ENCODE measurements at regions not wholly inside any gene's neighbourhood (a gene's known extent, or its start where the extent isn't known, plus 50 kb on each side); places are given as distances from the start of the nearest gene placed in this dataset.

- H3K27ac ChIP-seq (ENCODE audit: low read length, poor library complexity, severe bottlenecking), result no peak overlapping the region
- no peaks in the 10 kb centered on the region for H3K27me3 ChIP-seq (ENCODE audit: control insufficient read depth in 1 of 2, insufficient read depth in 1 of 2, low read length in 2 of 2)
- no peak overlapping the region for H2BK5ac ChIP-seq (ENCODE audit: low read depth, low read length, poor library complexity, severe bottlenecking)
- no peak for DNase-seq
- H2BK120ac ChIP-seq (ENCODE audit: low read depth, low read length), result no peak overlapping the region
- H3K4me3 ChIP-seq (ENCODE audit: insufficient read depth in 1 of 2, low read depth in 1 of 2, low read length in 2 of 2), result no peak overlapping the region
- no peak overlapping the region for H3K23ac ChIP-seq (ENCODE audit: low read length in 2 of 2)
- no peak overlapping the region for H3K4ac ChIP-seq (ENCODE audit: low read depth in 1 of 2, low read length in 2 of 2)
- no peak overlapping the region for H4K91ac ChIP-seq (ENCODE audit: low read length)
- H3K18ac ChIP-seq (ENCODE audit: low read depth in 1 of 2, low read length in 2 of 2), result no peak overlapping the region
- H3K4me1 ChIP-seq (ENCODE audit: control insufficient read depth, insufficient read depth, low read depth, low read length), result no peaks in the 10 kb centered on the region
- H2AFZ ChIP-seq (ENCODE audit: low read depth, low read length), result no peak overlapping the region
- 85% methylated on average over 6 of the region's 6 CpGs for WGBS
- H4K8ac ChIP-seq (ENCODE audit: low read length), result no peak overlapping the region
- no peaks in the 10 kb centered on the region for H3K9me3 ChIP-seq (ENCODE audit: control insufficient read depth, low read length)
- no peak overlapping the region for H2BK12ac ChIP-seq (ENCODE audit: low read length in 2 of 2)
- H2AK5ac ChIP-seq (ENCODE audit: low read length, severe bottlenecking), result no peak overlapping the region
- no peak overlapping the region for H3K14ac ChIP-seq (ENCODE audit: low read length in 2 of 2)
- no peak overlapping the region for H3K9ac ChIP-seq (ENCODE audit: low read length)
- H3K79me1 ChIP-seq (replicated peaks; ENCODE audit: low read length, poor library complexity, severe bottlenecking), result no peaks in the 10 kb centered on the region
- H2BK15ac ChIP-seq (ENCODE audit: low read depth, poor library complexity, severe bottlenecking), result no peak overlapping the region
- H3K36me3 ChIP-seq (ENCODE audit: control insufficient read depth in 1 of 2, insufficient read depth in 2 of 2, low read depth in 1 of 2, low read length in 2 of 2), result no peaks in the 10 kb centered on the region
- no peak overlapping the region for H3K4me2 ChIP-seq (ENCODE audit: low read length, poor library complexity, severe bottlenecking)
Observed at GRCh38 chr2:195595825-195596224, 61.2 kb upstream of the SLC39A10 start.

DNA sequence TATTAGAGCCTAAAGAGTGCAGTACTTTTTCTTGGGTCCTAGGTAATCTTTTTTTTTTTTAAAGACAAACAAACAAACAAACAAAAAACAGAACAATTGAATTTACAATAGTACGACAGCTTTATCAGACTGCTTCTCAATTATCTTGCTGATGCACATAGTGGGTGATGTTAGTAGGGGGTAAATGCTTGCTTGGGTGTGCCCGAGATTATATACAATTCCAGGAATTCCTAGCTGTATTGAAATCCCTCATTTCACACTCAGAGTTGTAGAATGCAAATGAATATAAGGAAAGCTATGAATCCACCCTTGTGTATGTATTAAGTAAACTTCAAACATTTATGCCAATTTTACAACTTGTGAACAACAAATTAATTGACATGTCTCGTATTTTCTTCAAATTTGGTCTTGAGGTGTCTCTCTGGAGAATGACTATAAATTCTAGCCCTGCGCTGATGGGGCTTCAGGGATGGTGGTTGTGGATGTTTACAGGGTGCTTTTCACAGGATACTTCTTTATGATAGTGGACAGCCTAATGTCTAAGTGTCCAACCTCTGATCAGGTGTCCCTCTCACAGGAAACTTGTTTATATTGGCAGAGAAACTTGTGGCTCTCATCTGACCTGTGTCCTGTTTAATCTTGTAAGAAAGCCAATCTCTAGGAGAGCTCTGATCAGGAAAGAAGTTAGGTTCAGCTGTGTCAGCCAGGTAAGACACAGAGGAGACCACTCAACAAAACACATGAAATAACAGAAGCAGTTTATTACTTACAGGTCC, 61.9 kb upstream of the SLC39A10 start:
- DNase-seq, result no peak
- Histone ChIP-seq H3K14ac (ENCODE audit: low read length in 2 of 2) (no peak overlapping the region), H3K27ac (ENCODE audit: low read length, poor library complexity, severe bottlenecking) (no peak overlapping the region), H3K9ac (ENCODE audit: low read length) (no peak overlapping the region), H3K18ac (ENCODE audit: low read depth in 1 of 2, low read length in 2 of 2) (no peak overlapping the region), H2BK120ac (ENCODE audit: low read depth, low read length) (no peak overlapping the region), H4K8ac (ENCODE audit: low read length) (no peak overlapping the region), H3K4me1 (ENCODE audit: control insufficient read depth, insufficient read depth, low read depth, low read length) (no peaks in the 10 kb centered on the region), H2BK5ac (ENCODE audit: low read depth, low read length, poor library complexity, severe bottlenecking) (no peak overlapping the region), H3K4me3 (ENCODE audit: insufficient read depth in 1 of 2, low read depth in 1 of 2, low read length in 2 of 2) (no peak overlapping the region), H4K91ac (ENCODE audit: low read length) (no peak overlapping the region), H3K4ac (ENCODE audit: low read depth in 1 of 2, low read length in 2 of 2) (no peak overlapping the region), H3K9me3 (ENCODE audit: control insufficient read depth, low read length) (no peaks in the 10 kb centered on the region), H3K79me1 (replicated peaks; ENCODE audit: low read length, poor library complexity, severe bottlenecking) (no peaks in the 10 kb centered on the region), H3K27me3 (ENCODE audit: control insufficient read depth in 1 of 2, insufficient read depth in 1 of 2, low read length in 2 of 2) (no peaks in the 10 kb centered on the region), H3K23ac (ENCODE audit: low read length in 2 of 2) (no peak overlapping the region), H2BK12ac (ENCODE audit: low read length in 2 of 2) (no peak overlapping the region), H2AK5ac (ENCODE audit: low read length, severe bottlenecking) (no peak overlapping the region), H3K36me3 (ENCODE audit: control insufficient read depth in 1 of 2, insufficient read depth in 2 of 2, low read depth in 1 of 2, low read length in 2 of 2) (no peaks in the 10 kb centered on the region), H2BK15ac (ENCODE audit: low read depth, poor library complexity, severe bottlenecking) (no peak overlapping the region), H2AFZ (ENCODE audit: low read depth, low read length) (no peak overlapping the region), H3K4me2 (ENCODE audit: low read length, poor library complexity, severe bottlenecking) (no peak overlapping the region)
- WGBS, result 95% methylated on average over 2 of the region's 4 CpGs

DNA sequence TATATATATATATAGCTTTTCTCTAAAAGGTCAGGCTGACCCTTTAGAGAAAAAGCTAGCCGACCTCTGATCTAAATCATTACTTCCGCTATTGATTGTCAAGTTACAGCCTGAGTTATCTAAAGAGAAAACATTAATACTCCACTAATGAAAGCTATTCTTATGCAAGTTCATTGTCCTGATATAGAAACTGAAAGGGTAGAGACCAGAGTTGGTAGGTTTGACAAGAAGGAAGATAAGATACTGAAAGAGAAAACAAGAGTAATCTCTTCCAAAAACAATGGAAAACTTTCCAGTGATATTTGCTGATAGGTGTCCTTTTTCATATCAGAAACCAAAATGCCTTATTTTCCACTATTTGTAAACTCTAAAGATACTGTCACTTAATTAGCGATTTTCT, 62.8 kb upstream of the SLC39A10 start:
- WGBS, result 83% methylated on average over 3 of the region's 3 CpGs
- no peaks in the 10 kb centered on the region for H3K27me3 ChIP-seq (ENCODE audit: control insufficient read depth in 1 of 2, insufficient read depth in 1 of 2, low read length in 2 of 2)
- H2BK120ac ChIP-seq (ENCODE audit: low read depth, low read length), result no peak overlapping the region
- H3K4me3 ChIP-seq (ENCODE audit: insufficient read depth in 1 of 2, low read depth in 1 of 2, low read length in 2 of 2), result no peak overlapping the region
- no peak overlapping the region for H3K4me2 ChIP-seq (ENCODE audit: low read length, poor library complexity, severe bottlenecking)
- no peak overlapping the region for H3K9ac ChIP-seq (ENCODE audit: low read length)
- no peak overlapping the region for H3K4ac ChIP-seq (ENCODE audit: low read depth in 1 of 2, low read length in 2 of 2)
- H4K91ac ChIP-seq (ENCODE audit: low read length), result no peak overlapping the region
- DNase-seq, result no peak
- no peak overlapping the region for H3K23ac ChIP-seq (ENCODE audit: low read length in 2 of 2)
- H2AK5ac ChIP-seq (ENCODE audit: low read length, severe bottlenecking), result no peak overlapping the region
- no peaks in the 10 kb centered on the region for H3K36me3 ChIP-seq (ENCODE audit: control insufficient read depth in 1 of 2, insufficient read depth in 2 of 2, low read depth in 1 of 2, low read length in 2 of 2)
- H2BK15ac ChIP-seq (ENCODE audit: low read depth, poor library complexity, severe bottlenecking), result no peak overlapping the region
- H3K9me3 ChIP-seq (ENCODE audit: control insufficient read depth, low read length), result no peaks in the 10 kb centered on the region
- H2AFZ ChIP-seq (ENCODE audit: low read depth, low read length), result no peak overlapping the region
- no peak overlapping the region for H3K18ac ChIP-seq (ENCODE audit: low read depth in 1 of 2, low read length in 2 of 2)
- no peaks in the 10 kb centered on the region for H3K79me1 ChIP-seq (replicated peaks; ENCODE audit: low read length, poor library complexity, severe bottlenecking)
- no peaks in the 10 kb centered on the region for H3K4me1 ChIP-seq (ENCODE audit: control insufficient read depth, insufficient read depth, low read depth, low read length)
- no peak overlapping the region for H3K27ac ChIP-seq (ENCODE audit: low read length, poor library complexity, severe bottlenecking)
- no peak overlapping the region for H2BK5ac ChIP-seq (ENCODE audit: low read depth, low read length, poor library complexity, severe bottlenecking)
- H3K14ac ChIP-seq (ENCODE audit: low read length in 2 of 2), result no peak overlapping the region
- no peak overlapping the region for H4K8ac ChIP-seq (ENCODE audit: low read length)
- H2BK12ac ChIP-seq (ENCODE audit: low read length in 2 of 2), result no peak overlapping the region

GRCh38 chr2:195592105-195592504, 64.9 kb upstream of the SLC39A10 start:
- no peak overlapping the region for H3K18ac ChIP-seq (ENCODE audit: low read depth in 1 of 2, low read length in 2 of 2)
- no peak overlapping the region for H3K23ac ChIP-seq (ENCODE audit: low read length in 2 of 2)
- H4K8ac ChIP-seq (ENCODE audit: low read length), result no peak overlapping the region
- no peak overlapping the region for H2AFZ ChIP-seq (ENCODE audit: low read depth, low read length)
- H3K4ac ChIP-seq (ENCODE audit: low read depth in 1 of 2, low read length in 2 of 2), result no peak overlapping the region
- H2BK5ac ChIP-seq (ENCODE audit: low read depth, low read length, poor library complexity, severe bottlenecking), result no peak overlapping the region
- WGBS, result 100% methylated on average over 2 of the region's 2 CpGs
- no peak for DNase-seq
- no peak overlapping the region for H3K4me3 ChIP-seq (ENCODE audit: insufficient read depth in 1 of 2, low read depth in 1 of 2, low read length in 2 of 2)
- no peaks in the 10 kb centered on the region for H3K9me3 ChIP-seq (ENCODE audit: control insufficient read depth, low read length)
- H2AK5ac ChIP-seq (ENCODE audit: low read length, severe bottlenecking), result no peak overlapping the region
- no peak overlapping the region for H2BK120ac ChIP-seq (ENCODE audit: low read depth, low read length)
- H4K91ac ChIP-seq (ENCODE audit: low read length), result no peak overlapping the region
- no peak overlapping the region for H2BK15ac ChIP-seq (ENCODE audit: low read depth, poor library complexity, severe bottlenecking)
- H3K9ac ChIP-seq (ENCODE audit: low read length), result no peak overlapping the region
- no peak overlapping the region for H2BK12ac ChIP-seq (ENCODE audit: low read length in 2 of 2)
- no peak overlapping the region for H3K14ac ChIP-seq (ENCODE audit: low read length in 2 of 2)
- H3K36me3 ChIP-seq (ENCODE audit: control insufficient read depth in 1 of 2, insufficient read depth in 2 of 2, low read depth in 1 of 2, low read length in 2 of 2), result no peaks in the 10 kb centered on the region
- H3K4me1 ChIP-seq (ENCODE audit: control insufficient read depth, insufficient read depth, low read depth, low read length), result no peaks in the 10 kb centered on the region
- no peaks in the 10 kb centered on the region for H3K79me1 ChIP-seq (replicated peaks; ENCODE audit: low read length, poor library complexity, severe bottlenecking)
- no peak overlapping the region for H3K27ac ChIP-seq (ENCODE audit: low read length, poor library complexity, severe bottlenecking)
- H3K4me2 ChIP-seq (ENCODE audit: low read length, poor library complexity, severe bottlenecking), result no peak overlapping the region
- no peaks in the 10 kb centered on the region for H3K27me3 ChIP-seq (ENCODE audit: control insufficient read depth in 1 of 2, insufficient read depth in 1 of 2, low read length in 2 of 2)
